Progenitor cell of endocrine pancreas (in vitro differentiated cells): ENCODE measurements at regions not wholly inside any gene's neighbourhood (a gene's known extent, or its start where the extent isn't known, plus 50 kb on each side); places are given as distances from the start of the nearest gene placed in this dataset.

Source experiments
- DNase-seq: peaks from one replicate; pipeline ENCODE4 v3.0.0; 2021; ENCODE audit warnings: low spot score; ENCODE audit not compliant: unreplicated experiment
- H3K27ac Mint-ChIP-seq: 2 replicates; pipeline ENCODE4 v1.8.0; 2021; ENCODE audit warnings: mild to moderate bottlenecking, moderate library complexity, mixed read lengths
- H3K27me3 Mint-ChIP-seq: 2 replicates; pipeline ENCODE4 v1.8.0; 2021; ENCODE audit warnings: mixed read lengths
- H3K36me3 Mint-ChIP-seq: 2 replicates; pipeline ENCODE4 v1.8.0; 2022; ENCODE audit warnings: mixed read lengths; ENCODE audit not compliant: insufficient read depth
- H3K4me1 Mint-ChIP-seq: 2 replicates; pipeline ENCODE4 v1.8.0; 2021; ENCODE audit warnings: low read depth, mixed read lengths
- H3K4me3 Mint-ChIP-seq: 2 replicates; pipeline ENCODE4 v1.8.0; 2021; ENCODE audit warnings: low read depth, mild to moderate bottlenecking, moderate library complexity, mixed read lengths
- H3K9me3 Mint-ChIP-seq: 2 replicates; pipeline ENCODE4 v1.8.0; 2021; ENCODE audit warnings: low read depth, mixed read lengths
- CTCF ChIP-seq: fragments of 200-600 bp; sonication (generic); IDR thresholded peaks from one replicate; pipeline ENCODE4 v1.5.0; 2021; ENCODE audit warnings: antibody characterized with exemption, mild to moderate bottlenecking; ENCODE audit not compliant: unreplicated experiment

GRCh38 chr15:98311566-98312188 is 336.7 kb upstream of the IGF1R start:
- H3K4me3 Mint-ChIP-seq, result no peak overlapping the region
- peak; percentile 71 for DNase-seq
- peaks cover 21% of the 10 kb centered on the region for H3K27me3 Mint-ChIP-seq
- TF ChIP-seq CTCF, result peak; percentile 90
- H3K27ac Mint-ChIP-seq, result no peak overlapping the region
- H3K9me3 Mint-ChIP-seq, result peaks cover 7% of the 10 kb centered on the region
- no peaks in the 10 kb centered on the region for H3K36me3 Mint-ChIP-seq
- H3K4me1 Mint-ChIP-seq, result no peaks in the 10 kb centered on the region

GRCh38 chr15:98312913-98313312 is 335.4 kb upstream of the IGF1R start:
- no peaks in the 10 kb centered on the region for H3K4me1 Mint-ChIP-seq
- H3K36me3 Mint-ChIP-seq, result no peaks in the 10 kb centered on the region
- peaks cover 21% of the 10 kb centered on the region for H3K27me3 Mint-ChIP-seq
- no peak overlapping the region for H3K4me3 Mint-ChIP-seq
- peaks cover 1% of the 10 kb centered on the region for H3K9me3 Mint-ChIP-seq
- DNase-seq, result no peak
- no peak overlapping the region for H3K27ac Mint-ChIP-seq
- TF ChIP-seq CTCF, result no peak

DNA sequence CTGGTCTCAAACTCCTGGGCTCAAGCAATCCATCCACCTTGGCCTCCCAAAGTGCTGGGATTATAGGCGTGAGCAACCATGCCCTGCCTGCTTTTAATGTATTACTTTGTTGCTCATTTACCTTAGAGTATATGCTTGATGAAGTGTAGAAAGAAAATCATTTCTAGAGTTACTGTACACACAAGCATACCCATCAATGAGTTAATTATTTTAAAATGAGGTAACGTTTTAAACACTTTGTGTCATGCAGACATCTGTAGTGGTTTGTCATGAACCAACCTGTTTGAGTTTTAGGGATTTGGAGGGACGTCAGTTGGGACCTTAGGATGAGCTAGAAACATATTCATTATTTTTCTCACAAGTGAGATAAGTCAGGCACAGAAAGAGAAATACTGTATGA is 332.4 kb upstream of the IGF1R start:
- Mint-ChIP-seq H3K4me1 (no peaks in the 10 kb centered on the region), H3K4me3 (no peak overlapping the region), H3K27ac (no peak overlapping the region), H3K36me3 (no peaks in the 10 kb centered on the region), H3K27me3 (peaks cover 16% of the 10 kb centered on the region), H3K9me3 (peaks cover 5% of the 10 kb centered on the region)
- no peak for DNase-seq
- no peak for TF ChIP-seq CTCF

GRCh38 chr15:98321896-98322295 is 326.4 kb upstream of the IGF1R start:
- H3K4me1 Mint-ChIP-seq, result no peaks in the 10 kb centered on the region
- H3K36me3 Mint-ChIP-seq, result no peaks in the 10 kb centered on the region
- DNase-seq, result no peak
- H3K4me3 Mint-ChIP-seq, result no peak overlapping the region
- no peak for TF ChIP-seq CTCF
- H3K27ac Mint-ChIP-seq, result no peak overlapping the region
- H3K9me3 Mint-ChIP-seq, result peaks cover 8% of the 10 kb centered on the region
- no peaks in the 10 kb centered on the region for H3K27me3 Mint-ChIP-seq

GRCh38 chr15:98322581-98322980 is 325.8 kb upstream of the IGF1R start:
- no peak for TF ChIP-seq CTCF
- peaks cover 10% of the 10 kb centered on the region for H3K9me3 Mint-ChIP-seq
- DNase-seq, result no peak
- H3K4me3 Mint-ChIP-seq, result no peak overlapping the region
- H3K27me3 Mint-ChIP-seq, result no peaks in the 10 kb centered on the region
- H3K36me3 Mint-ChIP-seq, result no peaks in the 10 kb centered on the region
- no peaks in the 10 kb centered on the region for H3K4me1 Mint-ChIP-seq
- H3K27ac Mint-ChIP-seq, result no peak overlapping the region
